Gastroesophageal sphincter (tissue), 3 donors: ENCODE measurements at regions not wholly inside any gene's neighbourhood (a gene's known extent, or its start where the extent isn't known, plus 50 kb on each side); places are given as distances from the start of the nearest gene placed in this dataset.

Experiments
- EP300 ChIP-seq: sonication (generic); formaldehyde crosslinking; IDR thresholded peaks from one replicate; pipeline ENCODE4 v1.6.1; 2017; ENCODE audit warnings: antibody characterized with exemption, mild to moderate bottlenecking
- TF ChIP-seq, protein P1 (sequence below), 4 experiments: fragments of 200-600 bp in 2 of 4; fragments of 450-650 bp in 2 of 4; sonication (generic) in 1 of 4; IDR thresholded peaks; one replicate each; pipeline ENCODE4 v1.5.1; 2017 to 2019; ENCODE audit warnings: antibody characterized with exemption in 4 of 4, mild to moderate bottlenecking in 2 of 4, moderate library complexity in 2 of 4

DNA sequence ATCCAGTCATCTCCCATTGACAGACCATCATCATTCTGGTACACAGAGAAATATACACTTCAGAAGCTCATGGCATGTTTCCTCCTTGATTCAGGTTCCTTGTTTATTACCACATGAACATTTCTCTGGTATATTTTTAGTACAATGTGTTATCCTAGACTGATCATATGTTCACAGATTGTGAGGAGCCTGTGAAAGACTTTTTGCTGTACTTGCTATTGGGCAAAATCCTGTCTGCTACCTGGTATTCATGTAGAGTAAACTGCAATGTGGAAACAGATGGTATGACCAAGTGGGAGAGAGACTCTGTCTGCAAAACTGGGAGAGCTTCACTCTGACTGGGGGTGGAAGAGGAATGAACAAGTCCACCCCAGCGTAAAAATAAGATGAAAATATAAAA, 657.2 kb downstream of the IRS1 start:
- TF ChIP-seq EP300, result no peak
- TF ChIP-seq, protein P1, sequence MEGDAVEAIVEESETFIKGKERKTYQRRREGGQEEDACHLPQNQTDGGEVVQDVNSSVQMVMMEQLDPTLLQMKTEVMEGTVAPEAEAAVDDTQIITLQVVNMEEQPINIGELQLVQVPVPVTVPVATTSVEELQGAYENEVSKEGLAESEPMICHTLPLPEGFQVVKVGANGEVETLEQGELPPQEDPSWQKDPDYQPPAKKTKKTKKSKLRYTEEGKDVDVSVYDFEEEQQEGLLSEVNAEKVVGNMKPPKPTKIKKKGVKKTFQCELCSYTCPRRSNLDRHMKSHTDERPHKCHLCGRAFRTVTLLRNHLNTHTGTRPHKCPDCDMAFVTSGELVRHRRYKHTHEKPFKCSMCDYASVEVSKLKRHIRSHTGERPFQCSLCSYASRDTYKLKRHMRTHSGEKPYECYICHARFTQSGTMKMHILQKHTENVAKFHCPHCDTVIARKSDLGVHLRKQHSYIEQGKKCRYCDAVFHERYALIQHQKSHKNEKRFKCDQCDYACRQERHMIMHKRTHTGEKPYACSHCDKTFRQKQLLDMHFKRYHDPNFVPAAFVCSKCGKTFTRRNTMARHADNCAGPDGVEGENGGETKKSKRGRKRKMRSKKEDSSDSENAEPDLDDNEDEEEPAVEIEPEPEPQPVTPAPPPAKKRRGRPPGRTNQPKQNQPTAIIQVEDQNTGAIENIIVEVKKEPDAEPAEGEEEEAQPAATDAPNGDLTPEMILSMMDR (IDR thresholded peaks at IDR 0.05), result no peak
